NOMO-1 treated with dmso at 0.1 percent for 144 hours (cell line): ENCODE measurements at regions not wholly inside any gene's neighbourhood (a gene's known extent, or its start where the extent isn't known, plus 50 kb on each side); places are given as distances from the start of the nearest gene placed in this dataset.

Experiments
- DNase-seq: peaks from one replicate; lab custom pipeline; 2025; ENCODE audit not compliant: unreplicated experiment; lab: John Stamatoyannopoulos, UW

GRCh38 chr18:25010623-25011374 lies 341.2 kb downstream of the ZNF521 start:
- no peak for DNase-seq
